ENCODE measurements at regions not wholly inside any gene's neighbourhood (a gene's known extent, or its start where the extent isn't known, plus 50 kb on each side); places are given as distances from the start of the nearest gene placed in this dataset.

GRCh38 chr13:18964942-18965341 lies 216.7 kb downstream of the TUBA3C start:
- TF ChIP-seq CTCF (IDR thresholded peaks at IDR 0.05) = no peak
- TF ChIP-seq ZFX (IDR thresholded peaks at IDR 0.05; ENCODE audit: borderline replicate concordance) = no peak

All from 22Rv1 (cell line).